ENCODE measurements at regions not wholly inside any gene's neighbourhood (a gene's known extent, or its start where the extent isn't known, plus 50 kb on each side); places are given as distances from the start of the nearest gene placed in this dataset.

DNA sequence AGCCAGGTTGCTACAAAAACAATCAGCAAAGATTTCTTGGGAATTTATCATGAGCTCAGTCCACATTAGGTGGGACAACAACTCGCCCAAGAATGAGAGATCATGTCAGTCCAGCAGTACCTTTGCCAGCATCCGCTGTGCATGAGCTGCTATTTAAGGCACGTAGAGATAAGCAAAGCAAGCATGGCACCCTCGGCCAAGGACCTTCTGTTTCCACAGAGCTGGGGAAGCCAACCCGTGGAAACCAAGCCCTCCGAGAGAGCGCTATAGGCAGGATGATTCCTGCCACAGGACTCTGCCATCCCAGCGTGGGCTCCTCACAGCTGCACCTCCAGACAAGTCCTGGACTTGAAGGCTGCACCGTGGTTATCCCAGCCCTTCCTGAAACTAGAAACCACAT, 189.5 kb upstream of the PPP1R26 start:
- Histone ChIP-seq H3F3A (ENCODE audit: insufficient read depth) (no peaks in the 10 kb centered on the region), H3K27me3 (ENCODE audit: low read length) (no peaks in the 10 kb centered on the region), H3K9me3 (ENCODE audit: insufficient read depth, low read length) (no peaks in the 10 kb centered on the region), H3K9ac (ENCODE audit: low read length) (no peak overlapping the region), H3K79me2 (ENCODE audit: insufficient read depth, low read length) (no peaks in the 10 kb centered on the region), H3K4me2 (ENCODE audit: low read depth, low read length, poor library complexity, severe bottlenecking) (no peak overlapping the region), H3K36me3 (ENCODE audit: low read length) (no peaks in the 10 kb centered on the region), H3K4me3 (ENCODE audit: insufficient read depth, low read length, poor library complexity, severe bottlenecking) (no peak overlapping the region), H2AFZ (ENCODE audit: low read depth, low read length, severe bottlenecking) (no peak overlapping the region), H4K20me1 (ENCODE audit: low read depth, low read length) (no peaks in the 10 kb centered on the region), H3K27ac (ENCODE audit: low read depth, low read length) (no peak overlapping the region), H3K9me2 (replicated peaks; ENCODE audit: insufficient read depth, low read length) (no peaks in the 10 kb centered on the region)
- TF ChIP-seq EZH2phosphoT487 (conservative IDR thresholded peaks at IDR 0.05; ENCODE audit: low read length), result no peak
- TF ChIP-seq, protein P1, sequence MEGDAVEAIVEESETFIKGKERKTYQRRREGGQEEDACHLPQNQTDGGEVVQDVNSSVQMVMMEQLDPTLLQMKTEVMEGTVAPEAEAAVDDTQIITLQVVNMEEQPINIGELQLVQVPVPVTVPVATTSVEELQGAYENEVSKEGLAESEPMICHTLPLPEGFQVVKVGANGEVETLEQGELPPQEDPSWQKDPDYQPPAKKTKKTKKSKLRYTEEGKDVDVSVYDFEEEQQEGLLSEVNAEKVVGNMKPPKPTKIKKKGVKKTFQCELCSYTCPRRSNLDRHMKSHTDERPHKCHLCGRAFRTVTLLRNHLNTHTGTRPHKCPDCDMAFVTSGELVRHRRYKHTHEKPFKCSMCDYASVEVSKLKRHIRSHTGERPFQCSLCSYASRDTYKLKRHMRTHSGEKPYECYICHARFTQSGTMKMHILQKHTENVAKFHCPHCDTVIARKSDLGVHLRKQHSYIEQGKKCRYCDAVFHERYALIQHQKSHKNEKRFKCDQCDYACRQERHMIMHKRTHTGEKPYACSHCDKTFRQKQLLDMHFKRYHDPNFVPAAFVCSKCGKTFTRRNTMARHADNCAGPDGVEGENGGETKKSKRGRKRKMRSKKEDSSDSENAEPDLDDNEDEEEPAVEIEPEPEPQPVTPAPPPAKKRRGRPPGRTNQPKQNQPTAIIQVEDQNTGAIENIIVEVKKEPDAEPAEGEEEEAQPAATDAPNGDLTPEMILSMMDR (IDR thresholded peaks at IDR 0.05; ENCODE audit: insufficient read depth, low read length, poor library complexity, severe bottlenecking), result no peak

DNA sequence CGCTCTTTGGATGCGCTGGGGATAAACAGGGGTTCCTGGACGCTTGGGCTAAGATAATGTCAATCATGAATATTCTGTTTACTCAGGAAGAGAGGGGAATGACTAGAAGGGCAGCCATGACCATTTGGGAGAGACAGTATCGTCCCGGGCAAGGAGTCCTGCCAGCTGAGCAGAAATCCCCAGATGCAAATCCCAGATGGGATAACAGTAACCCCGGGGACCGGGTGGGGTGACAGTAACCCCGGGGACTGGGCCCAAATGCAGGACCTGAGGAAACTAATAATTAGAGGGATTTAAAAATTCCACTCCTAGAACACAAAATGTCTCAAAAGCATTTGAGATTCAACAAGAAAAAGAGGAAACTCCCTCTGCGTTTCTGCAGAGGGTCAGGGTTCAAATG, 189.0 kb upstream of the PPP1R26 start:
- no peaks in the 10 kb centered on the region for H3K79me2 ChIP-seq (ENCODE audit: insufficient read depth, low read length)

DNA sequence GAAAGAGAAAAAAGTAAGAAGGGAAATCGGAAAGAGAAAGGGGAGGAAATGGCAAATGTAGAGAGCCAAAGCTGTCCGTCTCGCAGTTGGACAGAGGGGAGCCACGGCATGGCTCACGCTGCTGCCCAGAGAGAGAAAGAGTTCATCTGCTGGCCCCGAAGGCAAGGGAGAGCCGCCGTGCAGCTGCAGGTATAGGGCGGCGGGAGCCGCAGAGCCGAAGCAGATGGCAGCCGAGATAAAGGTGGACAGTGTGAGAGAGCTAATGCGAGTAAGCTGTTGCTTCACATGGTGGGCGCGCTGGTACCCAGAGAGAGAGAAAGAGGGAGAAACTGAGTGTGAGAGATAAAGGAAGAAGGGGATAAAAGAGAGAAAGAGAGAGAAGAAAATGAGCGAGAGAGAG, 188.4 kb upstream of the PPP1R26 start:
- Histone ChIP-seq H3K9me2 (replicated peaks; ENCODE audit: insufficient read depth, low read length) (no peaks in the 10 kb centered on the region), H3K79me2 (ENCODE audit: insufficient read depth, low read length) (no peaks in the 10 kb centered on the region), H3F3A (ENCODE audit: insufficient read depth) (no peaks in the 10 kb centered on the region), H3K4me3 (ENCODE audit: insufficient read depth, low read length, poor library complexity, severe bottlenecking) (no peak overlapping the region), H3K9ac (ENCODE audit: low read length) (no peak overlapping the region), H4K20me1 (ENCODE audit: low read depth, low read length) (no peaks in the 10 kb centered on the region), H3K27me3 (ENCODE audit: low read length) (no peaks in the 10 kb centered on the region), H3K27ac (ENCODE audit: low read depth, low read length) (no peak overlapping the region), H2AFZ (ENCODE audit: low read depth, low read length, severe bottlenecking) (no peak overlapping the region), H3K36me3 (ENCODE audit: low read length) (no peaks in the 10 kb centered on the region), H3K9me3 (ENCODE audit: insufficient read depth, low read length) (no peaks in the 10 kb centered on the region), H3K4me2 (ENCODE audit: low read depth, low read length, poor library complexity, severe bottlenecking) (no peak overlapping the region)
- TF ChIP-seq EZH2phosphoT487 (conservative IDR thresholded peaks at IDR 0.05; ENCODE audit: low read length), result no peak
- TF ChIP-seq, protein P1 (IDR thresholded peaks at IDR 0.05; ENCODE audit: insufficient read depth, low read length, poor library complexity, severe bottlenecking), result no peak

More for the DNA sequence above, 189.0 kb upstream of the PPP1R26 start:
- Histone ChIP-seq H3K4me2 (ENCODE audit: low read depth, low read length, poor library complexity, severe bottlenecking) (no peak overlapping the region), H2AFZ (ENCODE audit: low read depth, low read length, severe bottlenecking) (no peak overlapping the region), H3F3A (ENCODE audit: insufficient read depth) (no peaks in the 10 kb centered on the region), H3K36me3 (ENCODE audit: low read length) (no peaks in the 10 kb centered on the region), H3K9me3 (ENCODE audit: insufficient read depth, low read length) (no peaks in the 10 kb centered on the region), H3K27ac (ENCODE audit: low read depth, low read length) (no peak overlapping the region), H3K27me3 (ENCODE audit: low read length) (no peaks in the 10 kb centered on the region), H3K9ac (ENCODE audit: low read length) (no peak overlapping the region), H4K20me1 (ENCODE audit: low read depth, low read length) (no peaks in the 10 kb centered on the region), H3K4me3 (ENCODE audit: insufficient read depth, low read length, poor library complexity, severe bottlenecking) (no peak overlapping the region), H3K9me2 (replicated peaks; ENCODE audit: insufficient read depth, low read length) (no peaks in the 10 kb centered on the region)
- no peak for TF ChIP-seq EZH2phosphoT487 (conservative IDR thresholded peaks at IDR 0.05; ENCODE audit: low read length)
- TF ChIP-seq, protein P1 (IDR thresholded peaks at IDR 0.05; ENCODE audit: insufficient read depth, low read length, poor library complexity, severe bottlenecking), result no peak
